ENCODE measurements at regions not wholly inside any gene's neighbourhood (a gene's known extent, or its start where the extent isn't known, plus 50 kb on each side); places are given as distances from the start of the nearest gene placed in this dataset.

DNA sequence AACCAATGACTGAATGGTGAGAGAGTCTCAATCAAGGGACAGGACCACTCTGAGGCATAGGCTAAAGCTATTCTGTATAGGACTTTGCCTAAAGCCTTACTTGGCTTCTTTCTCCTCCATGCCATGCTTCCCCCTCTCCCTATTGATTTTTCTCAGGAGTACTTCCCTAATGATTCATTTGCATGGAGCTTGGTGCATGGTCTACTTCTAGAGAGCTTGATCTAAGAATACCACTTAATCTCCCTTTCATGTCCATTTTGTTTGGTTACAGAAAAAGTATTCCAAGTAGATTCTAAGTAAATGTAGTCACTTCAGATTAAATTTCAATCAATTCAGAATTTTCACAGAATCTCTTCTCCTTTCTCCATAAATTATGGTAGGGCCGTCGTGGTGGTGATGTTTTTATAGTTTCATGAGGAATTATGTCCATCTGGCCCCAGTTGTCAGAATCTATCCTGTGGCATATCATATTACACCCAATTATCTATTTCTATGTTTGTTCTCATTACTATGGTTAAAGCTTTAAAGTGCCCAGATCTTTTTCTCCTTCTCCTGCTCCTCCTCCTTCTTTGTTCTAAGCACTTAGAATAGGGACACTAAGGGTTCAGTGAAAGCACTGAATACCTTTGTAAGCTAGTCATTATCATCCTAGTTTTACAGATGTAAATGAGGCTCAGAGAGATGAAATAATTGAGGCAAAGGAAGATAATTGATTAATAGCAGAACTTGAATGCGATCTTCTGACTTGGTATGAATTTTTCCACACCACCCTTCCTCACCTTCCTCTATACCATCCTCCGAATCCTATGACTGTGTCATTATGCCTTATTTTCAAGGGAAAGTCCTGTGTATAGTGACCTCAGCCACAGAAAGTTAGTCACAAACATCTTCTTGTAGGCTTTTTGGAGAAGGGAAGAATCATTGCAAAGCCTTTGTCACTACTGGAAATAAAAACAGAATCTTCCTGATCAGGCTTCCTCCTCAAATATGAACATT lies 85.6 kb upstream of the ZRANB2 start:
- Mint-ChIP-seq H3K27me3 (ENCODE audit: insufficient read depth) (no peaks in the 10 kb centered on the region; the same call in 1 of the 2 replicates), H3K9me3 (no peaks in the 10 kb centered on the region; the same call in none of the 2 replicates), H3K4me3 (no peak overlapping the region), H3K36me3 (ENCODE audit: low read depth) (no peaks in the 10 kb centered on the region), H3K4me1 (ENCODE audit: low read depth) (no peaks in the 10 kb centered on the region), H3K27ac (no peak overlapping the region)
- no peak for DNase-seq
- TF ChIP-seq CTCF (IDR thresholded peaks at IDR 0.05), result no peak

- peaks cover 5% of the 10 kb centered on the region; the same call in 1 of the 2 replicates for H3K27me3 Mint-ChIP-seq (ENCODE audit: insufficient read depth)
- TF ChIP-seq CTCF (IDR thresholded peaks at IDR 0.05), result no peak
These were observed 76.9 kb upstream of the ZRANB2 start for GRCh38 chr1:71157715-71158114.

GRCh38 chr1:71157151-71157550 lies 76.3 kb upstream of the ZRANB2 start:
- no peak for DNase-seq
- Mint-ChIP-seq H3K4me3 (no peak overlapping the region), H3K9me3 (no peaks in the 10 kb centered on the region), H3K27me3 (ENCODE audit: insufficient read depth) (peaks cover 5% of the 10 kb centered on the region; the same call in 1 of the 2 replicates), H3K36me3 (ENCODE audit: low read depth) (no peaks in the 10 kb centered on the region), H3K27ac (no peak overlapping the region), H3K4me1 (ENCODE audit: low read depth) (no peaks in the 10 kb centered on the region)
- TF ChIP-seq CTCF (IDR thresholded peaks at IDR 0.05), result no peak

More at GRCh38 chr1:71157715-71158114, 76.9 kb upstream of the ZRANB2 start:
- Mint-ChIP-seq H3K9me3 (no peaks in the 10 kb centered on the region), H3K4me1 (ENCODE audit: low read depth) (no peaks in the 10 kb centered on the region), H3K4me3 (no peak overlapping the region), H3K36me3 (ENCODE audit: low read depth) (no peaks in the 10 kb centered on the region), H3K27ac (no peak overlapping the region)
- no peak for DNase-seq

GRCh38 chr1:71156590-71156989 lies 75.8 kb upstream of the ZRANB2 start:
- TF ChIP-seq CTCF (IDR thresholded peaks at IDR 0.05), result no peak
- Mint-ChIP-seq H3K4me1 (ENCODE audit: low read depth) (no peaks in the 10 kb centered on the region), H3K9me3 (no peaks in the 10 kb centered on the region), H3K27ac (no peak overlapping the region), H3K27me3 (ENCODE audit: insufficient read depth) (peaks cover 5% of the 10 kb centered on the region; the same call in 1 of the 2 replicates), H3K36me3 (ENCODE audit: low read depth) (no peaks in the 10 kb centered on the region), H3K4me3 (no peak overlapping the region)
- no peak for DNase-seq

DNA sequence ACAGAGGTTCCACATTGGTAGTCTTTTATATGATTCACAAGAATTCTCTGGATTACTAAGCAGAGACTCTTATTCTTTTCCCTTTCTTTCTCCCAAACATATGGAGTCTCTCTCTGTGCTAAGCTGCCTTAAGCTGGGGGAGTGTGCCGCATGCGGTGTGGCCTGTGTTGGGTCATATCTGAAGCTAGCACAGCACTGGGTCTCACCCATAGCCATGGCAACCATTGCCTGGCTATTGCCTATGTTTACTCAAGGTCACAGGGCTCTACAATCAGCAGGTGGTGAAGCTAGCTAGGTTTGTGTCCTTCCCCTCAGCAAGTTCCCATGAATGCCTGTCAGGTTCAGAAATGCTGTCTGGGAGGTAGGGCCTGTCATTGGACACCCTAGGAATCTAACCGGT lies 73.6 kb upstream of the ZRANB2 start:
- no peak for DNase-seq
- Mint-ChIP-seq H3K27ac (no peak overlapping the region), H3K4me3 (no peak overlapping the region), H3K4me1 (ENCODE audit: low read depth) (no peaks in the 10 kb centered on the region), H3K36me3 (ENCODE audit: low read depth) (no peaks in the 10 kb centered on the region), H3K27me3 (ENCODE audit: insufficient read depth) (peaks cover 5% of the 10 kb centered on the region; the same call in 1 of the 2 replicates), H3K9me3 (peaks cover 9% of the 10 kb centered on the region; the same call in 1 of the 2 replicates)
- TF ChIP-seq CTCF (IDR thresholded peaks at IDR 0.05), result no peak
